ENCODE measurements at regions not wholly inside any gene's neighbourhood (a gene's known extent, or its start where the extent isn't known, plus 50 kb on each side); places are given as distances from the start of the nearest gene placed in this dataset.

- TF ChIP-seq CTCF (IDR thresholded peaks at IDR 0.05; ENCODE audit: borderline replicate concordance): no peak
- H3K36me3 ChIP-seq: no peaks in the 10 kb centered on the region
- no peaks in the 10 kb centered on the region for H3K4me1 ChIP-seq
- intact Hi-C loops (cut with micrococcal nuclease): no loop called here
- H3K4me3 ChIP-seq: no peak overlapping the region
- H3K27ac ChIP-seq (replicated peaks): no peak overlapping the region
- no peaks in the 10 kb centered on the region for H3K9me3 ChIP-seq (replicated peaks)
- DNase-seq: no peak
- H3K27me3 ChIP-seq (ENCODE audit: low read depth): no peaks in the 10 kb centered on the region
Observed at GRCh38 chr4:81639248-81639647, 167.5 kb upstream of the RASGEF1B start.

GRCh38 chr4:81638698-81639097 lies 167.0 kb upstream of the RASGEF1B start:
- TF ChIP-seq CTCF (IDR thresholded peaks at IDR 0.05; ENCODE audit: borderline replicate concordance): no peak
- Histone ChIP-seq H3K4me1 (no peaks in the 10 kb centered on the region), H3K9me3 (replicated peaks) (no peaks in the 10 kb centered on the region), H3K27me3 (ENCODE audit: low read depth) (no peaks in the 10 kb centered on the region), H3K4me3 (no peak overlapping the region), H3K36me3 (no peaks in the 10 kb centered on the region), H3K27ac (replicated peaks) (no peak overlapping the region)
- DNase-seq: no peak
- intact Hi-C loops (cut with micrococcal nuclease): no loop called here

DNA sequence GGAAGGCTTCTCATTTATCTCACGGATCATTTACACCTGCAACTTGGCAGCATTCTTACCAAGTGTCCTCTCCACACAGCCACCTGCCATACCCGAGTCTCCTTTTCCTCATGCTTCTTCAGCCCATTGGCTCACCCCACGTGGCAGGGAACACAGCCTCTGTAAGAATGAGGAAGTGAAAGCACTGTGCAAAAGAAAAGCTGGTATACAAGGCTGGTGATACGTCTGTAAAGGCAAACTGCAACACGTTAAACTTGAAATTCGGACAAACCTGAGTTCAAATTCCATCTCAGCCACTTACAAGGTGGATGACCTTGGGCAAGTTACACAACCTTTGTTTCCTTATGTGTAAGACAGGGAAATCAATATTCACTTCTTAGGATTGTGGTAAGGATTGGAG lies 164.0 kb upstream of the RASGEF1B start:
- no peak for DNase-seq
- no peaks in the 10 kb centered on the region for H3K9me3 ChIP-seq (replicated peaks)
- no peaks in the 10 kb centered on the region for H3K36me3 ChIP-seq
- H3K4me3 ChIP-seq: no peak overlapping the region
- no peak overlapping the region for H3K27ac ChIP-seq (replicated peaks)
- H3K27me3 ChIP-seq (ENCODE audit: low read depth): no peaks in the 10 kb centered on the region
- intact Hi-C loops (cut with micrococcal nuclease): no loop called here
- H3K4me1 ChIP-seq: peaks cover 12% of the 10 kb centered on the region
- no peak for TF ChIP-seq CTCF (IDR thresholded peaks at IDR 0.05; ENCODE audit: borderline replicate concordance)

- Histone ChIP-seq H3K4me1 (peaks cover 12% of the 10 kb centered on the region), H3K36me3 (no peaks in the 10 kb centered on the region), H3K27ac (replicated peaks) (no peak overlapping the region), H3K9me3 (replicated peaks) (no peaks in the 10 kb centered on the region), H3K4me3 (no peak overlapping the region), H3K27me3 (ENCODE audit: low read depth) (no peaks in the 10 kb centered on the region)
- intact Hi-C loops (cut with micrococcal nuclease): no loop called here
- no peak for DNase-seq
- no peak for TF ChIP-seq CTCF (IDR thresholded peaks at IDR 0.05; ENCODE audit: borderline replicate concordance)
Observed at GRCh38 chr4:81634766-81635549, 163.3 kb upstream of the RASGEF1B start.

GRCh38 chr4:81634165-81634564 lies 162.5 kb upstream of the RASGEF1B start:
- no peak for TF ChIP-seq CTCF (IDR thresholded peaks at IDR 0.05; ENCODE audit: borderline replicate concordance)
- peaks cover 12% of the 10 kb centered on the region for H3K4me1 ChIP-seq
- no peaks in the 10 kb centered on the region for H3K36me3 ChIP-seq
- no peaks in the 10 kb centered on the region for H3K27me3 ChIP-seq (ENCODE audit: low read depth)
- no peak overlapping the region for H3K27ac ChIP-seq (replicated peaks)
- intact Hi-C loops (cut with micrococcal nuclease): no loop called here
- H3K4me3 ChIP-seq: no peak overlapping the region
- no peaks in the 10 kb centered on the region for H3K9me3 ChIP-seq (replicated peaks)
- DNase-seq: no peak
